NT2/D1 (cell line): ENCODE measurements at regions not wholly inside any gene's neighbourhood (a gene's known extent, or its start where the extent isn't known, plus 50 kb on each side); places are given as distances from the start of the nearest gene placed in this dataset.

Experiments
- DNase-seq: peaks from one replicate; pipeline ENCODE4 v3.0.0-alpha.2; 2011; ENCODE audit warnings: low read depth, low spot score
- H3K27me3 ChIP-seq: 2 replicates; pipeline ENCODE4 v1.6.0; 2011; ENCODE audit warnings: mild to moderate bottlenecking; ENCODE audit not compliant: insufficient read length, insufficient read depth
- H3K36me3 ChIP-seq: 2 replicates; pipeline ENCODE4 v1.6.1; 2011; ENCODE audit warnings: mild to moderate bottlenecking, low read length, mixed read lengths; ENCODE audit not compliant: insufficient read depth, insufficient read length
- H3K4me1 ChIP-seq: 2 replicates; pipeline ENCODE4 v1.5.1; 2011; ENCODE audit not compliant: insufficient read depth, insufficient read length
- H3K4me3 ChIP-seq: 2 replicates; pipeline ENCODE4 v1.5.1; 2011; ENCODE audit warnings: low read depth; ENCODE audit not compliant: insufficient read length
- H3K9ac ChIP-seq: 2 replicates; pipeline ENCODE4 v1.6.0; 2011; ENCODE audit warnings: low read depth; ENCODE audit not compliant: insufficient read length
- H3K9me3 ChIP-seq: 2 replicates; pipeline ENCODE4 v1.5.1; 2011; ENCODE audit warnings: mild to moderate bottlenecking, low read length; ENCODE audit not compliant: insufficient read depth
- SUZ12 ChIP-seq: IDR thresholded peaks from 2 replicates; pipeline ENCODE4 v1.6.1; 2011; ENCODE audit not compliant: insufficient read length, insufficient read depth; ENCODE audit errors: extremely low read depth
- YY1 ChIP-seq: IDR thresholded peaks from 2 replicates; pipeline ENCODE4 v1.6.1; 2011; ENCODE audit not compliant: insufficient read length, insufficient read depth
- ZNF274 ChIP-seq: IDR thresholded peaks from 2 replicates; pipeline ENCODE4 v1.6.1; 2011; ENCODE audit warnings: mild to moderate bottlenecking, low read depth, low read length

GRCh38 chr20:57999465-58000111, 228.9 kb downstream of the ANKRD60 start:
- DNase-seq: no peak
- Histone ChIP-seq H3K36me3 (no peaks in the 10 kb centered on the region), H3K4me3 (no peak overlapping the region), H3K27me3 (peaks cover 41% of the 10 kb centered on the region), H3K9ac (peak overlapping the region; percentile 25), H3K4me1 (no peaks in the 10 kb centered on the region), H3K9me3 (peaks cover 18% of the 10 kb centered on the region; the same call in 1 of the 2 replicates)
- TF ChIP-seq YY1 (no peak), ZNF274 (no peak), SUZ12 (no peak)

DNA sequence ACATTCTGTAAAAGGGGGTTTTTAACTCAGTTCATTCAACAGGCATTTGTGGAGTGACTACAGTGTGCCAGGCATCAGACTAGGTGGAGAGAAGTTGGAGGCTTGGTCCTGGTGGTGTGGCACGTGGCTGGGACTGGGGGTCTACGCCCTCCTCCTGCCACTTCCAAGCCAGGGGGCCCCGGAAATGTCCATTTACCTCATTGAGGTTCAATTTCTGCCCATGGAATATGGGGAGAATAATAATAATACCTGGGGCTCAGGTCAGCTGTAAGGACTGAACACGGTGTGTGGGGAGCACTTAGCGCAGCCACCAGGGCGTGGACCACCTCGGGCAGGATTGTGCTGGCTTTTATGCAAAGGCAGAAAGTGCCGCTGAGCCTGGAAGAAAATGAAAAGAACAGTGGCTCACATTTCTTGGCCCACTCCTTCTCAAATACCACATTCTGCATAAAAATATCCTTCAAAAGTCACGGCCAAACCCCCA, 229.4 kb downstream of the ANKRD60 start:
- H3K36me3 ChIP-seq: no peaks in the 10 kb centered on the region
- H3K4me3 ChIP-seq: no peak overlapping the region
- DNase-seq: no peak
- H3K9me3 ChIP-seq: peaks cover 15% of the 10 kb centered on the region; the same call in 1 of the 2 replicates
- peak overlapping the region; percentile 25 for H3K9ac ChIP-seq
- no peak for TF ChIP-seq SUZ12
- no peak for TF ChIP-seq ZNF274
- TF ChIP-seq YY1: no peak
- no peaks in the 10 kb centered on the region for H3K4me1 ChIP-seq
- H3K27me3 ChIP-seq: peaks cover 47% of the 10 kb centered on the region

DNA sequence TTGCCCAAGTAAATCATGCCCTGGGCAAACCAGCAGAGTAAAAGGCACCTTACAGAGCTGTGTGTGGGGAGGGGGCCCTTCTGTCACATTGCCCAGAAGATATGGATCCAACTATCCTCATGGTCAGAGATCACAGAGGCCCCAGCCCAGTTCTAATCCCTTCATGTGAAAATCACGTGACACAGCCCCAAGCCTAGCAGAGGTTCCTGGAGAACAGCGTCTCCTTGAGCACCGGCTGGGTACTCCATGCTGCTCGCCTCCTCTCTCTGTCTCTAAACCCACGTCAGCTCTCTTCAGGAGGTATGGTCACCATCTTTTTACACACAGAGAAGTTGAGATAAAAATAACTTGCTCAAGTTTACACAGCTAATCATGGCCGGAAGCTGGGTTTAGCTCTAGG, 230.2 kb downstream of the ANKRD60 start:
- no peak overlapping the region for H3K9ac ChIP-seq
- peaks cover 10% of the 10 kb centered on the region; the same call in 1 of the 2 replicates for H3K9me3 ChIP-seq
- DNase-seq: no peak
- no peak overlapping the region for H3K4me3 ChIP-seq
- no peaks in the 10 kb centered on the region for H3K36me3 ChIP-seq
- H3K27me3 ChIP-seq: peaks cover 54% of the 10 kb centered on the region
- H3K4me1 ChIP-seq: peaks cover under 1% of the 10 kb centered on the region
- no peak for TF ChIP-seq SUZ12
- TF ChIP-seq ZNF274: no peak
- no peak for TF ChIP-seq YY1

- H3K9ac ChIP-seq: no peak overlapping the region
- no peak for TF ChIP-seq YY1
- no peak for TF ChIP-seq ZNF274
- no peak for TF ChIP-seq SUZ12
- H3K4me3 ChIP-seq: no peak overlapping the region
- no peak for DNase-seq
- H3K4me1 ChIP-seq: peaks cover 2% of the 10 kb centered on the region
- no peaks in the 10 kb centered on the region for H3K36me3 ChIP-seq
- peaks cover 9% of the 10 kb centered on the region; the same call in 1 of the 2 replicates for H3K9me3 ChIP-seq
- H3K27me3 ChIP-seq: peaks cover 65% of the 10 kb centered on the region
Measured at GRCh38 chr20:57996936-57997890, 231.2 kb downstream of the ANKRD60 start.

GRCh38 chr20:57996465-57996864, 232.0 kb downstream of the ANKRD60 start:
- no peak overlapping the region for H3K9ac ChIP-seq
- no peak for DNase-seq
- no peaks in the 10 kb centered on the region for H3K36me3 ChIP-seq
- H3K27me3 ChIP-seq: peaks cover 72% of the 10 kb centered on the region
- peaks cover 5% of the 10 kb centered on the region for H3K4me1 ChIP-seq
- TF ChIP-seq SUZ12 (no peak), ZNF274 (no peak), YY1 (no peak)
- no peak overlapping the region for H3K4me3 ChIP-seq
- peaks cover 9% of the 10 kb centered on the region; the same call in 1 of the 2 replicates for H3K9me3 ChIP-seq

GRCh38 chr20:57995381-57995977, 233.0 kb downstream of the ANKRD60 start:
- no peak for TF ChIP-seq ZNF274
- no peak for TF ChIP-seq SUZ12
- no peak for TF ChIP-seq YY1
- Histone ChIP-seq H3K36me3 (no peaks in the 10 kb centered on the region), H3K9ac (no peak overlapping the region), H3K4me3 (no peak overlapping the region), H3K4me1 (peaks cover 7% of the 10 kb centered on the region), H3K9me3 (peaks cover 9% of the 10 kb centered on the region; the same call in 1 of the 2 replicates), H3K27me3 (peaks cover 74% of the 10 kb centered on the region)
- DNase-seq: no peak
